Kidney glomerular epithelial cell (primary cell): ENCODE measurements at regions not wholly inside any gene's neighbourhood (a gene's known extent, or its start where the extent isn't known, plus 50 kb on each side); places are given as distances from the start of the nearest gene placed in this dataset.

ENCODE experiments used
- DNase-seq: peaks from one replicate; lab custom pipeline; 2025; lab: John Stamatoyannopoulos, UW

GRCh38 chr2:106709229-106709628 lies 176.7 kb downstream of the ST6GAL2 start:
- no peak for DNase-seq

GRCh38 chr2:106719222-106719621 lies 166.7 kb downstream of the ST6GAL2 start:
- no peak for DNase-seq

- DNase-seq = no peak
Measured at GRCh38 chr2:106720026-106720425, 165.9 kb downstream of the ST6GAL2 start.

- DNase-seq = no peak
Measured at GRCh38 chr2:106724301-106724794, 161.6 kb downstream of the ST6GAL2 start.

- no peak for DNase-seq
Measured at GRCh38 chr2:106734165-106734564, 151.8 kb downstream of the ST6GAL2 start.

GRCh38 chr2:106735807-106736206 lies 150.2 kb downstream of the ST6GAL2 start:
- DNase-seq = no peak

GRCh38 chr2:106736221-106736620 lies 149.7 kb downstream of the ST6GAL2 start:
- no peak for DNase-seq

- no peak for DNase-seq
Measured at GRCh38 chr2:106745468-106745867, 140.5 kb downstream of the ST6GAL2 start.

GRCh38 chr2:106749823-106750222 lies 136.1 kb downstream of the ST6GAL2 start:
- no peak for DNase-seq
